Progenitor cell of endocrine pancreas (in vitro differentiated cells): ENCODE measurements at regions not wholly inside any gene's neighbourhood (a gene's known extent, or its start where the extent isn't known, plus 50 kb on each side); places are given as distances from the start of the nearest gene placed in this dataset.

ENCODE experiments used
- DNase-seq: peaks from one replicate; pipeline ENCODE4 v3.0.0; 2021; ENCODE audit warnings: low spot score; ENCODE audit not compliant: unreplicated experiment
- H3K27ac Mint-ChIP-seq: 2 replicates; pipeline ENCODE4 v1.8.0; 2021; ENCODE audit warnings: mild to moderate bottlenecking, moderate library complexity, mixed read lengths
- H3K27me3 Mint-ChIP-seq: 2 replicates; pipeline ENCODE4 v1.8.0; 2021; ENCODE audit warnings: mixed read lengths
- H3K36me3 Mint-ChIP-seq: 2 replicates; pipeline ENCODE4 v1.8.0; 2022; ENCODE audit warnings: mixed read lengths; ENCODE audit not compliant: insufficient read depth
- H3K4me1 Mint-ChIP-seq: 2 replicates; pipeline ENCODE4 v1.8.0; 2021; ENCODE audit warnings: low read depth, mixed read lengths
- H3K4me3 Mint-ChIP-seq: 2 replicates; pipeline ENCODE4 v1.8.0; 2021; ENCODE audit warnings: low read depth, mild to moderate bottlenecking, moderate library complexity, mixed read lengths
- H3K9me3 Mint-ChIP-seq: 2 replicates; pipeline ENCODE4 v1.8.0; 2021; ENCODE audit warnings: low read depth, mixed read lengths
- CTCF ChIP-seq: fragments of 200-600 bp; sonication (generic); IDR thresholded peaks from one replicate; pipeline ENCODE4 v1.5.0; 2021; ENCODE audit warnings: antibody characterized with exemption, mild to moderate bottlenecking; ENCODE audit not compliant: unreplicated experiment

GRCh38 chr7:137097111-137097510 lies 228.7 kb downstream of the CHRM2 start:
- Mint-ChIP-seq H3K36me3 (no peaks in the 10 kb centered on the region), H3K27me3 (no peaks in the 10 kb centered on the region), H3K9me3 (peaks cover 9% of the 10 kb centered on the region), H3K4me3 (no peak overlapping the region), H3K27ac (no peak overlapping the region), H3K4me1 (no peaks in the 10 kb centered on the region)
- DNase-seq = no peak
- no peak for TF ChIP-seq CTCF

- Mint-ChIP-seq H3K9me3 (peaks cover 9% of the 10 kb centered on the region), H3K4me1 (peaks cover 3% of the 10 kb centered on the region), H3K27me3 (no peaks in the 10 kb centered on the region), H3K27ac (no peak overlapping the region), H3K36me3 (no peaks in the 10 kb centered on the region), H3K4me3 (no peak overlapping the region)
- DNase-seq = no peak
- no peak for TF ChIP-seq CTCF
Observed at GRCh38 chr7:137096607-137097006, 228.2 kb downstream of the CHRM2 start.

GRCh38 chr7:137093198-137093597 lies 224.7 kb downstream of the CHRM2 start:
- no peak overlapping the region for H3K4me3 Mint-ChIP-seq
- H3K9me3 Mint-ChIP-seq = peaks cover 9% of the 10 kb centered on the region
- no peak for DNase-seq
- peaks cover 6% of the 10 kb centered on the region for H3K4me1 Mint-ChIP-seq
- no peak overlapping the region for H3K27ac Mint-ChIP-seq
- no peak for TF ChIP-seq CTCF
- no peaks in the 10 kb centered on the region for H3K36me3 Mint-ChIP-seq
- H3K27me3 Mint-ChIP-seq = no peaks in the 10 kb centered on the region

- no peak for DNase-seq
- TF ChIP-seq CTCF = peak; percentile 44
- Mint-ChIP-seq H3K9me3 (peaks cover 8% of the 10 kb centered on the region), H3K36me3 (no peaks in the 10 kb centered on the region), H3K27me3 (no peaks in the 10 kb centered on the region), H3K4me3 (no peak overlapping the region), H3K4me1 (peaks cover 6% of the 10 kb centered on the region), H3K27ac (no peak overlapping the region)
Observed at GRCh38 chr7:137091396-137091795, 222.9 kb downstream of the CHRM2 start.

GRCh38 chr7:137086896-137087295 lies 218.4 kb downstream of the CHRM2 start:
- H3K27ac Mint-ChIP-seq = no peak overlapping the region
- no peak for DNase-seq

More at GRCh38 chr7:137086896-137087295, 218.4 kb downstream of the CHRM2 start:
- Mint-ChIP-seq H3K4me3 (no peak overlapping the region), H3K36me3 (no peaks in the 10 kb centered on the region), H3K27me3 (no peaks in the 10 kb centered on the region), H3K9me3 (no peaks in the 10 kb centered on the region), H3K4me1 (peaks cover 4% of the 10 kb centered on the region)
- no peak for TF ChIP-seq CTCF
